ENCODE measurements at regions not wholly inside any gene's neighbourhood (a gene's known extent, or its start where the extent isn't known, plus 50 kb on each side); places are given as distances from the start of the nearest gene placed in this dataset.

- peak; percentile 61 for DNase-seq (ENCODE audit: low spot score)
Observed at GRCh38 chr2:204321910-204322751, 223.1 kb upstream of the PARD3B start.

GRCh38 chr2:204325468-204325867 lies 219.8 kb upstream of the PARD3B start:
- DNase-seq (ENCODE audit: low spot score): peak; percentile 91

- no peak for DNase-seq (ENCODE audit: low spot score)
Observed at GRCh38 chr2:204328373-204328772, 216.9 kb upstream of the PARD3B start.

GRCh38 chr2:204329016-204329415 lies 216.3 kb upstream of the PARD3B start:
- no peak for DNase-seq (ENCODE audit: low spot score)

GRCh38 chr2:204329532-204329931 lies 215.7 kb upstream of the PARD3B start:
- DNase-seq (ENCODE audit: low spot score): no peak

GRCh38 chr2:204331180-204331579 lies 214.1 kb upstream of the PARD3B start:
- no peak for DNase-seq (ENCODE audit: low spot score)

- no peak for DNase-seq (ENCODE audit: low spot score)
Observed at GRCh38 chr2:204331988-204332387, 213.3 kb upstream of the PARD3B start.

- DNase-seq (ENCODE audit: low spot score): no peak
Observed at GRCh38 chr2:204332706-204333105, 212.6 kb upstream of the PARD3B start.

- DNase-seq (ENCODE audit: low spot score): no peak
Observed at GRCh38 chr2:204333861-204334260, 211.4 kb upstream of the PARD3B start.

GRCh38 chr2:204335451-204336058 lies 209.7 kb upstream of the PARD3B start:
- no peak for DNase-seq (ENCODE audit: low spot score)

- no peak for DNase-seq (ENCODE audit: low spot score)
Observed at GRCh38 chr2:204336153-204336744, 209.0 kb upstream of the PARD3B start.

- DNase-seq (ENCODE audit: low spot score): no peak
Observed at GRCh38 chr2:204337638-204338037, 207.6 kb upstream of the PARD3B start.

- no peak for DNase-seq (ENCODE audit: low spot score)
Observed at GRCh38 chr2:204339212-204339715, 206.0 kb upstream of the PARD3B start.

- DNase-seq (ENCODE audit: low spot score): no peak
Observed at GRCh38 chr2:204340511-204340910, 204.8 kb upstream of the PARD3B start.

GRCh38 chr2:204341887-204342276 lies 203.4 kb upstream of the PARD3B start:
- DNase-seq (ENCODE audit: low spot score): no peak

- no peak for DNase-seq (ENCODE audit: low spot score)
Observed at GRCh38 chr2:204343685-204344084, 201.6 kb upstream of the PARD3B start.

GRCh38 chr2:204344119-204344518 lies 201.2 kb upstream of the PARD3B start:
- DNase-seq (ENCODE audit: low spot score): no peak

- no peak for DNase-seq (ENCODE audit: low spot score)
Observed at GRCh38 chr2:204346906-204347305, 198.4 kb upstream of the PARD3B start.

- DNase-seq (ENCODE audit: low spot score): no peak
Observed at GRCh38 chr2:204353823-204354222, 191.5 kb upstream of the PARD3B start.

GRCh38 chr2:204354442-204354856 lies 190.8 kb upstream of the PARD3B start:
- DNase-seq (ENCODE audit: low spot score): no peak

- no peak for DNase-seq (ENCODE audit: low spot score)
Observed at GRCh38 chr2:204355688-204356087, 189.6 kb upstream of the PARD3B start.

- no peak for DNase-seq (ENCODE audit: low spot score)
Observed at GRCh38 chr2:204356151-204356641, 189.1 kb upstream of the PARD3B start.

GRCh38 chr2:204357286-204357685 lies 188.0 kb upstream of the PARD3B start:
- no peak for DNase-seq (ENCODE audit: low spot score)
